ENCODE measurements at regions not wholly inside any gene's neighbourhood (a gene's known extent, or its start where the extent isn't known, plus 50 kb on each side); places are given as distances from the start of the nearest gene placed in this dataset.

GRCh38 chr13:109370496-109370895 is 415.9 kb downstream of the IRS2 start:
- no peaks in the 10 kb centered on the region for H3K36me3 ChIP-seq (ENCODE audit: low read depth)
- no peaks in the 10 kb centered on the region for H3K27me3 ChIP-seq (ENCODE audit: insufficient read depth, low read depth)
- H3K4me3 ChIP-seq, result no peak overlapping the region
- no peak overlapping the region for H3K4me2 ChIP-seq
- peaks cover 3% of the 10 kb centered on the region for H3K9me3 ChIP-seq (ENCODE audit: insufficient read depth, low read depth)
- no TSS peak for BruUV-seq (replicated peaks)
- ChIA-PET CTCF (no interaction called here), POLR2A (ENCODE audit: unreplicated experiment) (no interaction called here)
- no peak for DNase-seq
- intact Hi-C loops (cut with micrococcal nuclease; ENCODE audit: unreplicated experiment), result no loop called here
- no peaks in the 10 kb centered on the region for H3F3A ChIP-seq (ENCODE audit: insufficient read depth, low read depth)
- H3K4me1 ChIP-seq (replicated peaks; ENCODE audit: insufficient read depth), result no peaks in the 10 kb centered on the region
- H3K9me2 ChIP-seq (ENCODE audit: insufficient read depth), result no peaks in the 10 kb centered on the region
- H2AFZ ChIP-seq, result no peak overlapping the region
- H3K27ac ChIP-seq, result no peak overlapping the region
- TF ChIP-seq CTCF (conservative IDR thresholded peaks at IDR 0.05) (no peak), EZH2 (IDR thresholded peaks at IDR 0.05; ENCODE audit: low read depth) (no peak)
- no peaks in the 10 kb centered on the region for H3K79me2 ChIP-seq (ENCODE audit: low read depth)
- H4K20me1 ChIP-seq (ENCODE audit: insufficient read depth), result no peaks in the 10 kb centered on the region

- no peaks in the 10 kb centered on the region for H3K36me3 ChIP-seq (ENCODE audit: low read depth)
- no peaks in the 10 kb centered on the region for H4K20me1 ChIP-seq (ENCODE audit: insufficient read depth)
- H3K27ac ChIP-seq, result no peak overlapping the region
- no peaks in the 10 kb centered on the region for H3K79me2 ChIP-seq (ENCODE audit: low read depth)
- POLR2A ChIA-PET (ENCODE audit: unreplicated experiment), result interaction anchor here (0.6 kb wide), 1 partner anchor 59 kb away, joined by 4 read pairs; no protein-coding TSS in a partner anchor
- DNase-seq, result no peak
- intact Hi-C loops (cut with micrococcal nuclease; ENCODE audit: unreplicated experiment), result no loop called here
- no peak overlapping the region for H3K4me3 ChIP-seq
- H3K9me2 ChIP-seq (ENCODE audit: insufficient read depth), result no peaks in the 10 kb centered on the region
- H2AFZ ChIP-seq, result no peak overlapping the region
- H3F3A ChIP-seq (ENCODE audit: insufficient read depth, low read depth), result no peaks in the 10 kb centered on the region
- no peak overlapping the region for H3K4me2 ChIP-seq
- no peaks in the 10 kb centered on the region for H3K27me3 ChIP-seq (ENCODE audit: insufficient read depth, low read depth)
- CTCF ChIA-PET, result no interaction called here
- H3K9me3 ChIP-seq (ENCODE audit: insufficient read depth, low read depth), result peaks cover 5% of the 10 kb centered on the region
- no peaks in the 10 kb centered on the region for H3K4me1 ChIP-seq (replicated peaks; ENCODE audit: insufficient read depth)
- BruUV-seq (replicated peaks), result no TSS peak
- TF ChIP-seq CTCF (conservative IDR thresholded peaks at IDR 0.05), result no peak
- TF ChIP-seq EZH2 (IDR thresholded peaks at IDR 0.05; ENCODE audit: low read depth), result no peak
Measured at GRCh38 chr13:109369353-109370052, 416.9 kb downstream of the IRS2 start.

- Histone ChIP-seq H3K79me2 (ENCODE audit: low read depth) (no peaks in the 10 kb centered on the region), H4K20me1 (ENCODE audit: insufficient read depth) (no peaks in the 10 kb centered on the region), H2AFZ (no peak overlapping the region), H3K36me3 (ENCODE audit: low read depth) (no peaks in the 10 kb centered on the region), H3K9me2 (ENCODE audit: insufficient read depth) (no peaks in the 10 kb centered on the region), H3K4me2 (no peak overlapping the region), H3K27ac (no peak overlapping the region), H3K4me1 (replicated peaks; ENCODE audit: insufficient read depth) (no peaks in the 10 kb centered on the region), H3K9me3 (ENCODE audit: insufficient read depth, low read depth) (peaks cover 5% of the 10 kb centered on the region), H3K4me3 (no peak overlapping the region), H3K27me3 (ENCODE audit: insufficient read depth, low read depth) (no peaks in the 10 kb centered on the region), H3F3A (ENCODE audit: insufficient read depth, low read depth) (no peaks in the 10 kb centered on the region)
- ChIA-PET POLR2A (ENCODE audit: unreplicated experiment) (no interaction called here), CTCF (no interaction called here)
- no TSS peak for BruUV-seq (replicated peaks)
- intact Hi-C loops (cut with micrococcal nuclease; ENCODE audit: unreplicated experiment), result no loop called here
- DNase-seq, result no peak
- TF ChIP-seq EZH2 (IDR thresholded peaks at IDR 0.05; ENCODE audit: low read depth) (no peak), CTCF (conservative IDR thresholded peaks at IDR 0.05) (no peak)
Measured at GRCh38 chr13:109368230-109368629, 418.2 kb downstream of the IRS2 start.
